T1000 (cell line): ENCODE measurements at regions not wholly inside any gene's neighbourhood (a gene's known extent, or its start where the extent isn't known, plus 50 kb on each side); places are given as distances from the start of the nearest gene placed in this dataset.

Experiments used
- DNase-seq: peaks from one replicate; lab custom pipeline; 2025; ENCODE audit warnings: mixed read lengths; lab: John Stamatoyannopoulos, UW

GRCh38 chr1:10897321-10897980 is 101.0 kb upstream of the CASZ1 start:
- no peak for DNase-seq

GRCh38 chr1:10897981-10898728 is 101.7 kb upstream of the CASZ1 start:
- no peak for DNase-seq

GRCh38 chr1:10898921-10899320 is 102.5 kb upstream of the CASZ1 start:
- DNase-seq = no peak

- no peak for DNase-seq
Measured at GRCh38 chr1:10899490-10900250, 103.2 kb upstream of the CASZ1 start.

GRCh38 chr1:10900251-10900651 is 103.8 kb upstream of the CASZ1 start:
- no peak for DNase-seq

GRCh38 chr1:10900691-10901090 is 104.2 kb upstream of the CASZ1 start:
- no peak for DNase-seq

GRCh38 chr1:10901091-10901890 is 104.8 kb upstream of the CASZ1 start:
- no peak for DNase-seq

GRCh38 chr1:10901891-10902805 is 105.7 kb upstream of the CASZ1 start:
- no peak for DNase-seq

GRCh38 chr1:10903421-10903820 is 107.0 kb upstream of the CASZ1 start:
- no peak for DNase-seq

GRCh38 chr1:10903821-10904220 is 107.4 kb upstream of the CASZ1 start:
- no peak for DNase-seq

- DNase-seq = no peak
Measured at GRCh38 chr1:10904396-10905358, 107.8 kb upstream of the TARDBP start.

- DNase-seq = no peak
Measured at GRCh38 chr1:10905841-10906655, 106.4 kb upstream of the TARDBP start.

- DNase-seq = no peak
Measured at GRCh38 chr1:10906866-10907519, 105.5 kb upstream of the TARDBP start.

GRCh38 chr1:10908266-10908665 is 104.2 kb upstream of the TARDBP start:
- DNase-seq = no peak

- no peak for DNase-seq
Measured at GRCh38 chr1:10909697-10910680, 102.5 kb upstream of the TARDBP start.

GRCh38 chr1:10910681-10911489 is 101.6 kb upstream of the TARDBP start:
- DNase-seq = no peak
